ENCODE measurements at regions not wholly inside any gene's neighbourhood (a gene's known extent, or its start where the extent isn't known, plus 50 kb on each side); places are given as distances from the start of the nearest gene placed in this dataset.

DNA sequence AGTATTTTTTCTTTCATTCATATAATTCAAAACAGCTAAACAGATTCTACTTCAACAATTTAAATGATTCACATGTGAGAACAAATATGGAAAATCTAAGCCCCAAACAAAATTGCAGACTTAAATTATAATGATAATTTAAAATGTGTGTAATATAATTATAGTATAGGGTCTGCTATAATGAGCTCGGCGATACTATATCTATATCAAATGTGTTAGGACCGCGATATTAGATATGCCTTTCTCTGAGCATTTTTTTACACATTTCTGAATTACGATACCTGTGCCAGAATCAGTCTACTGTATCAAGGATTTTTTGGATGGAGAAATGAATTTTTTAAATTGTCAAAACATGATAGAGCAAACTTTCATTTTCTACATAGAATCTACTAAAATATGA lies 808.8 kb upstream of the POU3F3 start:
- ChIA-PET POLR2A (no interaction called here), CTCF (interaction anchor here (1.0 kb wide), 1 partner anchor 883 kb away, joined by 4 read pairs; no protein-coding TSS in a partner anchor)
- BruUV-seq (replicated peaks), result no TSS peak
- TF ChIP-seq, protein P1, sequence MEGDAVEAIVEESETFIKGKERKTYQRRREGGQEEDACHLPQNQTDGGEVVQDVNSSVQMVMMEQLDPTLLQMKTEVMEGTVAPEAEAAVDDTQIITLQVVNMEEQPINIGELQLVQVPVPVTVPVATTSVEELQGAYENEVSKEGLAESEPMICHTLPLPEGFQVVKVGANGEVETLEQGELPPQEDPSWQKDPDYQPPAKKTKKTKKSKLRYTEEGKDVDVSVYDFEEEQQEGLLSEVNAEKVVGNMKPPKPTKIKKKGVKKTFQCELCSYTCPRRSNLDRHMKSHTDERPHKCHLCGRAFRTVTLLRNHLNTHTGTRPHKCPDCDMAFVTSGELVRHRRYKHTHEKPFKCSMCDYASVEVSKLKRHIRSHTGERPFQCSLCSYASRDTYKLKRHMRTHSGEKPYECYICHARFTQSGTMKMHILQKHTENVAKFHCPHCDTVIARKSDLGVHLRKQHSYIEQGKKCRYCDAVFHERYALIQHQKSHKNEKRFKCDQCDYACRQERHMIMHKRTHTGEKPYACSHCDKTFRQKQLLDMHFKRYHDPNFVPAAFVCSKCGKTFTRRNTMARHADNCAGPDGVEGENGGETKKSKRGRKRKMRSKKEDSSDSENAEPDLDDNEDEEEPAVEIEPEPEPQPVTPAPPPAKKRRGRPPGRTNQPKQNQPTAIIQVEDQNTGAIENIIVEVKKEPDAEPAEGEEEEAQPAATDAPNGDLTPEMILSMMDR (IDR thresholded peaks at IDR 0.05; ENCODE audit: unreplicated experiment), result no peak
- no peaks in the 10 kb centered on the region for H3K36me3 Mint-ChIP-seq (ENCODE audit: insufficient read depth, unreplicated experiment)
- intact Hi-C loops (cut with micrococcal nuclease), result no loop called here
- H3K27ac Mint-ChIP-seq (ENCODE audit: low read depth, unreplicated experiment), result no peak overlapping the region
- H3K27me3 Mint-ChIP-seq (ENCODE audit: insufficient read depth, unreplicated experiment), result peaks cover 79% of the 10 kb centered on the region
- no peaks in the 10 kb centered on the region for H3K4me1 Mint-ChIP-seq (ENCODE audit: insufficient read depth, unreplicated experiment)
- H3K4me3 Mint-ChIP-seq (ENCODE audit: unreplicated experiment), result no peak overlapping the region
- no peaks in the 10 kb centered on the region for H3K9me3 Mint-ChIP-seq (ENCODE audit: unreplicated experiment)
- no peak for DNase-seq (ENCODE audit: unreplicated experiment)

DNA sequence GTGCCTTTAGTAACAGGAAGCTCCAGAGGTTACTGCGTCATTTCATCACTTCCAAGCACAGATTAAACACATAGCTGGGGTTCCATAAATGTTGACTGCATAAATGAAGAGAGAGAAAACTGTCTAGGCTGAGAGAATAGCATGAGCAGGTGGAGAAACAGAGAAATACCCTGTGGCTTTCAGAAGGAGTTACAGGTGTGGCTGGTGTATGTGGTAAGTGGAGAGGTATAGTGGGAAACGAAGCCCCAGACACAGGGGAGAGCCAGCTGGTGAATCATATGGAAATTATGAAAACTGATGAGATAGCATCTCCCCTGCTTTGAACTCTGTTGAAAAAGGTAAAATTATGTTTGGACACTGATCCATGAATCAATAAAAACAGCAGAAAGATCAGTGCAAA lies 807.4 kb upstream of the POU3F3 start:
- Mint-ChIP-seq H3K4me1 (ENCODE audit: insufficient read depth, unreplicated experiment) (no peaks in the 10 kb centered on the region), H3K4me3 (ENCODE audit: unreplicated experiment) (no peak overlapping the region), H3K27me3 (ENCODE audit: insufficient read depth, unreplicated experiment) (peaks cover 81% of the 10 kb centered on the region), H3K27ac (ENCODE audit: low read depth, unreplicated experiment) (no peak overlapping the region), H3K9me3 (ENCODE audit: unreplicated experiment) (no peaks in the 10 kb centered on the region), H3K36me3 (ENCODE audit: insufficient read depth, unreplicated experiment) (no peaks in the 10 kb centered on the region)
- POLR2A ChIA-PET, result interaction anchor here (1.0 kb wide), 1 partner anchor 10 kb away, joined by 3 read pairs; no protein-coding TSS in a partner anchor
- BruUV-seq (replicated peaks), result no TSS peak
- TF ChIP-seq, protein P1 (IDR thresholded peaks at IDR 0.05; ENCODE audit: unreplicated experiment), result no peak
- intact Hi-C loops (cut with micrococcal nuclease), result no loop called here
- no peak for DNase-seq (ENCODE audit: unreplicated experiment)
- CTCF ChIA-PET, result no interaction called here

DNA sequence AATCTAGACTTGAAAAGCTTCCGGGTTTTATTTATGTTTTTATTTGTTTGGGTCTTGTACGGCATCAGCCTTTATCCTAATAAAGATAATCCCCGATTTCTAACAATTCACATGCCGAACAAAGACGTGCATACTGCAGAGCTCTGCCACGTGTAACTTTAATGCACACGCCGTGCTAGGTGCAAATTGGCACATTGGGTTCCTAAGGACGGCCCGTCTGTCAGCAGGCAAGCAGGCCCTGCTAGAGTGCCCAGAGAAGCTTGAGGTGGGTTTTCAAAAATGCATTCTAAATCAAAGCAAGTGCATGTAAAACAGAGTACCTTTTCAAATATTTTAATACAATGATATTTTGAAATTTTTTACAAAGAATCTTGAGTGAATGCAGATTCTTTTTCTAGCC lies 806.4 kb upstream of the POU3F3 start:
- CTCF ChIA-PET, result interaction anchor here (0.7 kb wide), 1 partner anchor 662 kb away, joined by 3 read pairs; no protein-coding TSS in a partner anchor
- no peak for DNase-seq (ENCODE audit: unreplicated experiment)
- no peak overlapping the region for H3K4me3 Mint-ChIP-seq (ENCODE audit: unreplicated experiment)

DNA sequence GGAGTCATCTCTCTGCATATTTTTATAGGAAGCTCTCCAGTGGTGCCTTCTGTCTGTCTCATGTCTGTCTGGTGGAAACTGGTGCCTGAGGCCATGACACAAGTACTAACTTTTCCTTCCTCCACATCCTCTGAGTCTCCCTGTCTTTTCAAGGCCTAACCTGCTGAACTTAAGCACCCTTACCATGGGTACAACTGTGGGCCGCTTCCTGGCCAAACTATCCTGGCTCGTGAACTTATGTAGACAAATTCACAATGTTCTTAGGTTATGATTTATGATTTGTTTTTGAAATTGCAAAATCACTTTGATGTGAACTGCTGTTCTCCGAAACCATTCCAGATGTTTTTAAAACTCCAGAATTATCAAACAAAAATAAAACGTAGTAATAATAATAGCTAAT lies 804.5 kb upstream of the POU3F3 start:
- Mint-ChIP-seq H3K4me3 (ENCODE audit: unreplicated experiment) (no peak overlapping the region), H3K27ac (ENCODE audit: low read depth, unreplicated experiment) (no peak overlapping the region), H3K4me1 (ENCODE audit: insufficient read depth, unreplicated experiment) (no peaks in the 10 kb centered on the region), H3K36me3 (ENCODE audit: insufficient read depth, unreplicated experiment) (no peaks in the 10 kb centered on the region), H3K27me3 (ENCODE audit: insufficient read depth, unreplicated experiment) (peaks cover 85% of the 10 kb centered on the region), H3K9me3 (ENCODE audit: unreplicated experiment) (no peaks in the 10 kb centered on the region)
- intact Hi-C loops (cut with micrococcal nuclease), result no loop called here
- ChIA-PET POLR2A (no interaction called here), CTCF (interaction anchor here (1.2 kb wide), 1 partner anchor 12 kb away, joined by 3 read pairs; no protein-coding TSS in a partner anchor)
- TF ChIP-seq, protein P1 (IDR thresholded peaks at IDR 0.05; ENCODE audit: unreplicated experiment), result no peak
- no TSS peak for BruUV-seq (replicated peaks)
- no peak for DNase-seq (ENCODE audit: unreplicated experiment)

More for the DNA sequence above, 806.4 kb upstream of the POU3F3 start:
- intact Hi-C loops (cut with micrococcal nuclease), result no loop called here
- TF ChIP-seq, protein P1 (IDR thresholded peaks at IDR 0.05; ENCODE audit: unreplicated experiment), result no peak
- H3K9me3 Mint-ChIP-seq (ENCODE audit: unreplicated experiment), result no peaks in the 10 kb centered on the region
- H3K4me1 Mint-ChIP-seq (ENCODE audit: insufficient read depth, unreplicated experiment), result no peaks in the 10 kb centered on the region
- no TSS peak for BruUV-seq (replicated peaks)
- H3K27me3 Mint-ChIP-seq (ENCODE audit: insufficient read depth, unreplicated experiment), result peaks cover 85% of the 10 kb centered on the region
- POLR2A ChIA-PET, result interaction anchor here (1.0 kb wide), 1 partner anchor 26 kb away, joined by 4 read pairs; no protein-coding TSS in a partner anchor
- H3K27ac Mint-ChIP-seq (ENCODE audit: low read depth, unreplicated experiment), result no peak overlapping the region
- H3K36me3 Mint-ChIP-seq (ENCODE audit: insufficient read depth, unreplicated experiment), result no peaks in the 10 kb centered on the region
